GM23338 (cell line): ENCODE measurements at regions not wholly inside any gene's neighbourhood (a gene's known extent, or its start where the extent isn't known, plus 50 kb on each side); places are given as distances from the start of the nearest gene placed in this dataset.

ENCODE experiments used
- ATAC-seq: fragments of 200-7000 bp; cut with Tn5 transposase; 3 replicates; pipeline ENCODE4 v1.9.1; 2020
- DNase-seq: peaks from one replicate; pipeline ENCODE4 v3.0.0-alpha.2; 2015; ENCODE audit warnings: low spot score
- H2AFZ ChIP-seq: fragments of 200-600 bp; sonication (generic); 2 replicates; pipeline ENCODE4 v1.8.0; 2016; ENCODE audit warnings: antibody characterized with exemption, mild to moderate bottlenecking, moderate library complexity
- H3F3A ChIP-seq: fragments of 200-600 bp; sonication (generic); replicated peaks from 2 replicates; pipeline ENCODE4 v1.8.0; 2017; ENCODE audit warnings: antibody characterized with exemption, mixed run types, low read depth
- H3K27ac ChIP-seq: fragments of 200-600 bp; sonication (generic); 2 replicates; pipeline ENCODE4 v1.6.1; 2016; ENCODE audit warnings: low read depth
- H3K27me3 ChIP-seq: fragments of 200-600 bp; sonication (generic); 2 replicates; pipeline ENCODE4 v1.8.0; 2016; ENCODE audit warnings: mild to moderate bottlenecking, mixed run types, moderate library complexity; ENCODE audit not compliant: insufficient read depth
- H3K36me3 ChIP-seq: fragments of 200-600 bp; sonication (generic); 2 replicates; pipeline ENCODE4 v1.8.0; 2016; ENCODE audit warnings: mild to moderate bottlenecking; ENCODE audit not compliant: insufficient read depth
- H3K4me1 ChIP-seq: fragments of 200-600 bp; sonication (generic); 2 replicates; pipeline ENCODE4 v1.8.0; 2016; ENCODE audit warnings: mild to moderate bottlenecking, moderate library complexity; ENCODE audit not compliant: insufficient read depth
- H3K4me2 ChIP-seq: fragments of 200-600 bp; sonication (generic); 2 replicates; pipeline ENCODE4 v1.7.1; 2017; ENCODE audit warnings: mixed run types
- H3K4me3 ChIP-seq: fragments of 200-600 bp; sonication (generic); 2 replicates; pipeline ENCODE4 v1.6.1; 2016; ENCODE audit warnings: mixed run types
- H3K79me2 ChIP-seq: fragments of 200-600 bp; sonication (generic); replicated peaks from 2 replicates; pipeline ENCODE4 v1.8.0; 2017; ENCODE audit warnings: mild to moderate bottlenecking; ENCODE audit not compliant: insufficient read depth
- H3K9me2 ChIP-seq: fragments of 200-600 bp; sonication (generic); 2 replicates; pipeline ENCODE4 v1.8.0; 2017; ENCODE audit not compliant: insufficient read depth
- H4K20me1 ChIP-seq: fragments of 200-600 bp; sonication (generic); replicated peaks from 2 replicates; pipeline ENCODE4 v1.8.0; 2017; ENCODE audit warnings: mild to moderate bottlenecking; ENCODE audit not compliant: insufficient read depth
- H3K27ac Mint-ChIP-seq: 2 replicates; pipeline ENCODE4 v1.8.0; 2020; ENCODE audit warnings: inconsistent platforms, mild to moderate bottlenecking, moderate library complexity, mixed read lengths
- H3K27me3 Mint-ChIP-seq: 3 replicates; pipeline ENCODE4 v1.8.0; 2022; ENCODE audit warnings: low read depth, mild to moderate bottlenecking, moderate library complexity, mixed read lengths, inconsistent platforms; ENCODE audit not compliant: insufficient read depth, poor library complexity
- H3K36me3 Mint-ChIP-seq: 3 replicates; pipeline ENCODE4 v1.8.0; 2021; ENCODE audit warnings: low read depth, mild to moderate bottlenecking, inconsistent platforms, moderate library complexity, mixed read lengths
- H3K4me1 Mint-ChIP-seq: 3 replicates; pipeline ENCODE4 v1.8.0; 2020; ENCODE audit warnings: mild to moderate bottlenecking, inconsistent platforms, mixed read lengths
- H3K4me3 Mint-ChIP-seq: 3 replicates; pipeline ENCODE4 v1.8.0; 2021; ENCODE audit warnings: moderate library complexity, mild to moderate bottlenecking, inconsistent platforms, mixed read lengths
- H3K9me3 Mint-ChIP-seq: 3 replicates; pipeline ENCODE4 v1.8.0; 2020; ENCODE audit warnings: moderate library complexity, mild to moderate bottlenecking, inconsistent platforms, mixed read lengths
- CREB1 ChIP-seq: fragments of 250-450 bp; sonication (Bioruptor Pico); IDR thresholded peaks from 2 replicates; pipeline ENCODE4 v1.5.0; 2020; ENCODE audit warnings: low read depth, mild to moderate bottlenecking, moderate library complexity
- CTCF ChIP-seq, 2 experiments: fragments of 200-600 bp in 1 of 2; sonication (generic) in 1 of 2; conservative IDR thresholded peaks; 2 replicates each; pipeline versions ENCODE4 v1.5.1 to v1.6.1; 2016 to 2017; ENCODE audit warnings: antibody characterized with exemption in 2 of 2, low read depth in 2 of 2, mild to moderate bottlenecking in 2 of 2, moderate library complexity in 1 of 2
- ETS1 ChIP-seq: IDR thresholded peaks from 2 replicates; pipeline ENCODE4 v1.6.1; 2016; ENCODE audit warnings: antibody characterized with exemption
- EZH2 ChIP-seq: fragments of 200-600 bp; sonication (generic); IDR thresholded peaks from one replicate; pipeline ENCODE4 v1.8.0; 2017; ENCODE audit warnings: antibody characterized with exemption, mild to moderate bottlenecking, low read depth; ENCODE audit not compliant: unreplicated experiment
- EZH2phosphoT487 ChIP-seq: fragments of 200-600 bp; sonication (generic); IDR thresholded peaks from one replicate; pipeline ENCODE4 v1.8.1; 2018; ENCODE audit warnings: antibody characterized with exemption; ENCODE audit not compliant: unreplicated experiment
- JUNB ChIP-seq: IDR thresholded peaks from one replicate; pipeline ENCODE4 v1.6.1; 2016; ENCODE audit warnings: antibody characterized with exemption; ENCODE audit not compliant: unreplicated experiment
- NANOG ChIP-seq: IDR thresholded peaks from 2 replicates; pipeline ENCODE4 v1.6.1; 2016; ENCODE audit warnings: antibody characterized with exemption, borderline replicate concordance
- POLR2AphosphoS5 ChIP-seq: IDR thresholded peaks from 2 replicates; pipeline ENCODE4 v1.6.1; 2016; ENCODE audit warnings: antibody characterized with exemption, low read depth
- STAT1 ChIP-seq: IDR thresholded peaks from one replicate; pipeline ENCODE4 v1.6.1; 2016; ENCODE audit warnings: antibody characterized with exemption; ENCODE audit not compliant: unreplicated experiment
- ZNF114 ChIP-seq: fragments of 250-450 bp; sonication (Bioruptor Pico); IDR thresholded peaks from 2 replicates; pipeline ENCODE4 v1.5.0; 2020; ENCODE audit warnings: mild to moderate bottlenecking, moderate library complexity
- ZNF331 ChIP-seq: fragments of 250-450 bp; sonication (Bioruptor Pico); IDR thresholded peaks from 2 replicates; pipeline ENCODE4 v1.5.0; 2020; ENCODE audit warnings: low read depth, mild to moderate bottlenecking, moderate library complexity
- ZNF462 ChIP-seq: fragments of 250-450 bp; sonication (Bioruptor Pico); IDR thresholded peaks from 2 replicates; pipeline ENCODE4 v1.5.0; 2020; ENCODE audit warnings: mild to moderate bottlenecking, moderate library complexity

GRCh38 chr14:25508845-25509244, 458.9 kb upstream of the STXBP6 start:
- Mint-ChIP-seq H3K36me3 (peaks cover 5% of the 10 kb centered on the region; the same call in 2 of the 3 replicates), H3K4me3 (no peak overlapping the region), H3K27me3 (peaks cover 5% of the 10 kb centered on the region), H3K9me3 (peaks cover 10% of the 10 kb centered on the region), H3K4me1 (no peaks in the 10 kb centered on the region), H3K27ac (no peak overlapping the region)
- Histone ChIP-seq H4K20me1 (no peaks in the 10 kb centered on the region), H3K4me1 (no peaks in the 10 kb centered on the region), H3K9me2 (peaks cover 14% of the 10 kb centered on the region; the same call in 1 of the 2 replicates), H3K79me2 (no peaks in the 10 kb centered on the region), H3K4me2 (no peak overlapping the region), H3K27me3 (no peaks in the 10 kb centered on the region), H2AFZ (no peak overlapping the region), H3K36me3 (no peaks in the 10 kb centered on the region), H3F3A (no peaks in the 10 kb centered on the region), H3K4me3 (no peak overlapping the region), H3K27ac (no peak overlapping the region)
- ATAC-seq (no peak), DNase-seq (no peak)
- TF ChIP-seq POLR2AphosphoS5 (no peak), EZH2 (no peak), CTCF (conservative IDR thresholded peaks at IDR 0.05; ENCODE audit: low read depth in 2 of 2) (no peak), ZNF462 (CRISPR knock-in tag) (no peak), ZNF114 (CRISPR knock-in tag) (no peak), CREB1 (CRISPR knock-in tag) (no peak), NANOG (no peak), ETS1 (no peak), STAT1 (no peak), JUNB (no peak), ZNF331 (CRISPR knock-in tag) (no peak), EZH2phosphoT487 (no peak)
